Thyroid gland (tissue), 4 donors: ENCODE measurements at regions not wholly inside any gene's neighbourhood (a gene's known extent, or its start where the extent isn't known, plus 50 kb on each side); places are given as distances from the start of the nearest gene placed in this dataset.

Source experiments
- POLR2A ChIP-seq, 2 donors: fragments of 450-650 bp; IDR thresholded peaks; one replicate each; pipeline ENCODE4 v1.6.1; 2017; ENCODE audit warnings: antibody characterized with exemption in 2 of 2, mild to moderate bottlenecking in 2 of 2, moderate library complexity in 1 of 2
- TF ChIP-seq, protein P1 (sequence below), 6 experiments: fragments of 200-600 bp in 3 of 6; fragments of 450-650 bp in 3 of 6; sonication (generic) in 3 of 6; IDR thresholded peaks; one replicate each; pipeline ENCODE4 v1.5.1; 2016 to 2019; ENCODE audit warnings: antibody characterized with exemption in 6 of 6, mild to moderate bottlenecking in 2 of 6, inconsistent platforms in 1 of 6, moderate library complexity in 1 of 6

DNA sequence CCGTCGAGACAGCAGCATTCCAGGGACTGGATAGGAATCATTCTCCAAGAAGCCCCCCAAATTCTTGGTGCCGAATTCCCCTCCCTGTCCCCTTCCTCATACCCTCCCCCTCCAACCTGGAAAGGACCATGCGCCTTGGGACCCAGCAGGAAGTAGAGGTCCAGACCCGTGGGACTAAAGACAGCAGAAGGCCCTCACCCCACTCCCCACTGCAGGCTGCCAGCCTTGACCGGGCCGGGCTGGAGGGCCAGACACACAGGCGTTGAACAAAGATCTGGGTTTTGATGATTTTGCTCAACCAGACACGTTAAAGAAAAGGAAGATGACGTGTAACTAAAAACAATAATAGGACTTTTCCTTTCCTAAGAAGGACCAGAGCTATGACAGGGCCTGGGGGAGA is 286.5 kb downstream of the NPHP4 start:
- TF ChIP-seq, protein P1, sequence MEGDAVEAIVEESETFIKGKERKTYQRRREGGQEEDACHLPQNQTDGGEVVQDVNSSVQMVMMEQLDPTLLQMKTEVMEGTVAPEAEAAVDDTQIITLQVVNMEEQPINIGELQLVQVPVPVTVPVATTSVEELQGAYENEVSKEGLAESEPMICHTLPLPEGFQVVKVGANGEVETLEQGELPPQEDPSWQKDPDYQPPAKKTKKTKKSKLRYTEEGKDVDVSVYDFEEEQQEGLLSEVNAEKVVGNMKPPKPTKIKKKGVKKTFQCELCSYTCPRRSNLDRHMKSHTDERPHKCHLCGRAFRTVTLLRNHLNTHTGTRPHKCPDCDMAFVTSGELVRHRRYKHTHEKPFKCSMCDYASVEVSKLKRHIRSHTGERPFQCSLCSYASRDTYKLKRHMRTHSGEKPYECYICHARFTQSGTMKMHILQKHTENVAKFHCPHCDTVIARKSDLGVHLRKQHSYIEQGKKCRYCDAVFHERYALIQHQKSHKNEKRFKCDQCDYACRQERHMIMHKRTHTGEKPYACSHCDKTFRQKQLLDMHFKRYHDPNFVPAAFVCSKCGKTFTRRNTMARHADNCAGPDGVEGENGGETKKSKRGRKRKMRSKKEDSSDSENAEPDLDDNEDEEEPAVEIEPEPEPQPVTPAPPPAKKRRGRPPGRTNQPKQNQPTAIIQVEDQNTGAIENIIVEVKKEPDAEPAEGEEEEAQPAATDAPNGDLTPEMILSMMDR (IDR thresholded peaks at IDR 0.05) = no peak
- no peak for TF ChIP-seq POLR2A (IDR thresholded peaks at IDR 0.05)
